ENCODE measurements at regions not wholly inside any gene's neighbourhood (a gene's known extent, or its start where the extent isn't known, plus 50 kb on each side); places are given as distances from the start of the nearest gene placed in this dataset.

- TF ChIP-seq CTCF (IDR thresholded peaks at IDR 0.05), result no peak
- no peak for TF ChIP-seq POLR2A (IDR thresholded peaks at IDR 0.05)
Measured at GRCh38 chr11:15497366-15497765, 382.6 kb downstream of the INSC start.
